ENCODE measurements at regions not wholly inside any gene's neighbourhood (a gene's known extent, or its start where the extent isn't known, plus 50 kb on each side); places are given as distances from the start of the nearest gene placed in this dataset.

GRCh38 chrX:63993936-63994335, 208.9 kb upstream of the ARHGEF9 start:
- no peak for DNase-seq (ENCODE audit: low spot score)

- DNase-seq (ENCODE audit: low spot score): no peak
Observed at GRCh38 chrX:63985906-63986305, 200.9 kb upstream of the ARHGEF9 start.

GRCh38 chrX:63979480-63979879, 194.5 kb upstream of the ARHGEF9 start:
- no peak for DNase-seq (ENCODE audit: low spot score)

GRCh38 chrX:63967551-63967950, 182.5 kb upstream of the ARHGEF9 start:
- no peak for DNase-seq (ENCODE audit: low spot score)

- DNase-seq (ENCODE audit: low spot score): no peak
Observed at GRCh38 chrX:63963095-63963784, 178.2 kb upstream of the ARHGEF9 start.

- DNase-seq (ENCODE audit: low spot score): no peak
Observed at GRCh38 chrX:63961964-63962363, 176.9 kb upstream of the ARHGEF9 start.

- no peak for DNase-seq (ENCODE audit: low spot score)
Observed at GRCh38 chrX:63959975-63960374, 175.0 kb upstream of the ARHGEF9 start.

- DNase-seq (ENCODE audit: low spot score): no peak
Observed at GRCh38 chrX:63958134-63958865, 173.3 kb upstream of the ARHGEF9 start.

- no peak for DNase-seq (ENCODE audit: low spot score)
Observed at GRCh38 chrX:63935835-63936234, 150.8 kb upstream of the ARHGEF9 start.

GRCh38 chrX:63934791-63935190, 149.8 kb upstream of the ARHGEF9 start:
- no peak for DNase-seq (ENCODE audit: low spot score)

GRCh38 chrX:63934160-63934559, 149.1 kb upstream of the ARHGEF9 start:
- no peak for DNase-seq (ENCODE audit: low spot score)

GRCh38 chrX:63932907-63933306, 147.9 kb upstream of the ARHGEF9 start:
- no peak for DNase-seq (ENCODE audit: low spot score)

GRCh38 chrX:63932006-63932405, 147.0 kb upstream of the ARHGEF9 start:
- peak; percentile 25 for DNase-seq (ENCODE audit: low spot score)

GRCh38 chrX:63930140-63930539, 145.1 kb upstream of the ARHGEF9 start:
- DNase-seq (ENCODE audit: low spot score): peak; percentile 25

- DNase-seq (ENCODE audit: low spot score): no peak
Observed at GRCh38 chrX:63929608-63930007, 144.6 kb upstream of the ARHGEF9 start.

- no peak for DNase-seq (ENCODE audit: low spot score)
Observed at GRCh38 chrX:63927848-63928247, 142.8 kb upstream of the ARHGEF9 start.

GRCh38 chrX:63922221-63922620, 137.2 kb upstream of the ARHGEF9 start:
- DNase-seq (ENCODE audit: low spot score): peak; percentile 15

GRCh38 chrX:63920875-63921274, 135.9 kb upstream of the ARHGEF9 start:
- no peak for DNase-seq (ENCODE audit: low spot score)

GRCh38 chrX:63919081-63919480, 134.1 kb upstream of the ARHGEF9 start:
- DNase-seq (ENCODE audit: low spot score): no peak

- DNase-seq (ENCODE audit: low spot score): peak; percentile 21
Observed at GRCh38 chrX:63918611-63919010, 133.6 kb upstream of the ARHGEF9 start.

- DNase-seq (ENCODE audit: low spot score): no peak
Observed at GRCh38 chrX:63917296-63917695, 132.3 kb upstream of the ARHGEF9 start.

GRCh38 chrX:63913719-63914118, 128.7 kb upstream of the ARHGEF9 start:
- DNase-seq (ENCODE audit: low spot score): no peak

GRCh38 chrX:63889001-63889400, 104.0 kb upstream of the ARHGEF9 start:
- peak; percentile 41 for DNase-seq (ENCODE audit: low spot score)
